ENCODE measurements at regions not wholly inside any gene's neighbourhood (a gene's known extent, or its start where the extent isn't known, plus 50 kb on each side); places are given as distances from the start of the nearest gene placed in this dataset.

- no peak for DNase-seq (ENCODE audit: low read depth)
These were observed 62.9 kb upstream of the XCR1 start for GRCh38 chr3:46090161-46090591.

GRCh38 chr3:46089237-46090011 lies 62.1 kb upstream of the XCR1 start:
- no peak for DNase-seq (ENCODE audit: low read depth)

GRCh38 chr3:46087871-46088270 lies 60.6 kb upstream of the XCR1 start:
- no peak for DNase-seq (ENCODE audit: low read depth)

- DNase-seq (ENCODE audit: low read depth), result no peak
These were observed 59.7 kb upstream of the XCR1 start for GRCh38 chr3:46086986-46087385.

- no peak for DNase-seq (ENCODE audit: low read depth)
These were observed 58.8 kb upstream of the XCR1 start for GRCh38 chr3:46086083-46086437.

GRCh38 chr3:46085421-46086082 lies 58.3 kb upstream of the XCR1 start:
- DNase-seq (ENCODE audit: low read depth), result no peak

GRCh38 chr3:46083956-46084355 lies 56.7 kb upstream of the XCR1 start:
- DNase-seq (ENCODE audit: low read depth), result no peak

GRCh38 chr3:46082849-46083248 lies 55.6 kb upstream of the XCR1 start:
- no peak for DNase-seq (ENCODE audit: low read depth)

GRCh38 chr3:46082021-46082420 lies 54.7 kb upstream of the XCR1 start:
- DNase-seq (ENCODE audit: low read depth), result no peak

- DNase-seq (ENCODE audit: low read depth), result no peak
These were observed 53.7 kb upstream of the XCR1 start for GRCh38 chr3:46080969-46081345.

- DNase-seq (ENCODE audit: low read depth), result no peak
These were observed 53.1 kb upstream of the XCR1 start for GRCh38 chr3:46080124-46080968.

GRCh38 chr3:46078712-46079400 lies 51.6 kb upstream of the XCR1 start:
- DNase-seq (ENCODE audit: low read depth), result peak; percentile 78

All from stimulated activated CD8-positive, alpha-beta memory T cell treated with anti-CD3 and anti-CD28 coated beads, Interleukin-7, amount 100 ng/mL, for 24 hours (primary cell).